ENCODE measurements at regions not wholly inside any gene's neighbourhood (a gene's known extent, or its start where the extent isn't known, plus 50 kb on each side); places are given as distances from the start of the nearest gene placed in this dataset.
A peak's percentile ranks its signal among the peaks of the same experiment; 100 is the strongest.
"Not testable (repeated sequence)": the region's sequence is repeated elsewhere in the genome, so short reads cannot be mapped to it uniquely, and the experiment has no call there.

GRCh38 chr6:116982401-116982800, 105.4 kb downstream of the RFX6 start:
- no peak for DNase-seq

DNA sequence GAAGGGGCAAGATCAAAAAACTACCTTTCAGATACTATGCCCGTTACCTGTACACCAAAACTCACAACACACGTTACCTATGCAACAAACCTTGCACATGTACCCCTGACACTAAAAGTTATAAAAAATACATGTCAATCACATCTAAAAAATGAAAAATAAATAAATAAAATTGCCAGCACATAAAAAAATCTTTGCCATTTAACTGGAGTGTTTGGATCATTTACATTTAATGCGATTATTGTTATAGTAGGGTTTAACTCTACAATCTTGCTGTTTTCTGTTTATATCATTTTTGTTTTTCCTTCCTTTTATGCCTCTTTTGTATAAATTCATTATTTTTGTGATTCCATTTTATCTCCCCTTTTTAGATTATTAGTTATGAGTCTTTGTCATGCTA, 106.3 kb downstream of the RFX6 start:
- DNase-seq = no peak

GRCh38 chr6:116986819-116987218, 109.8 kb downstream of the RFX6 start:
- no peak for DNase-seq

DNA sequence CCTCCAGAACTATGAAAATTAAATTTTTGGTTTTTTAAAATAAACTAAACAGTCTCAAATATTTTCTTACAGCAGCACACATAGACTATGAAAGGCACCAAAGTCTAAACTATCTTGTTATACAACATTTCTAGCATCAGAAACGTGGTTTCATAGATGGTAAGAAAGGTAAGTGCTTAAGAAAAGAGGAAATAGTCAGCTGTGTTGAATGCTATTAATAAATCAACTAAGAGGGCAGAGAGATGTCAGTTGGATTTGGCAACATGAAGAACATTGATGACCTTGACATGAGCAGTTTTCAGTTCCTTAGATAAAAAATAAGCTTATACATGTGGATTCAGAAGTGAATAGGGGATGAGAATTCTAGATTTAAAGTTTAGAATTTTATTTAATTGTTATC, 113.6 kb downstream of the RFX6 start:
- DNase-seq = no peak

DNA sequence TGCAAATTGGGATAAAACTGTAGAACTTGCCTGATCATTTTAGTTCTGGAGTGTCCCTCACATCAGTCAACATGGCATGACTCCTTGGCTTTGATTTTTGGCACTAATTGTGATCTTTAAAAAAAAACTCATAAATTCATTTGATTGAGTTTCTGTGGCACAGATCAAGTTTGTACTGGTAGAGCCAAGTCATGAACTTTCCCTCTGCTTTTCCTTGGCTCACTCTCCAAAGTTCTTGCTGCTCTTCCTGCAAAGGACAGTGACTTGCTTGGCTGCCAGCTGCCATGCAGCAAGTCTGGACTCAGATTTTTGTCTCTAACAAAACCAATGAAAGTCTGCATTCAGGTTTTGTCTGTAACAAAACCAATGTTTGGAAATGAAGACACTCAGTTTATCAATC, 115.5 kb downstream of the RFX6 start:
- DNase-seq = no peak

DNA sequence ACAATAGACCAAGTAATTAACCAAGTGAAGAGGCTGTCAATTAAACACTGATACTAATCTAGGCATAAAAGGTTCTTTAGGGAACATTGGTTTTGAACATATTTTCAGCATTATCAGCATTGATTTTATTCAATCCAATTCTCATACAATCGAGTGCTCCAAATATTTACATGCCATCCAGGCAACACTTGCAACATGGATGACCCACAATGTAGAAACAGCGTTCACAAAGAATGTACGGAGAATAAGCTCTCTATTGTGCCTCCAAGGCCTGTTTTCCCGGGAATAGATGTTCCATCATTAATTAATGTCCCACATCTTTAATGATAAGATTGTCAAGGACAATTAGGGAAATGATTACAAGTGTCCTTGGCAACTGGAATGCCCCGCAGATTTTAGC, 117.4 kb downstream of the RFX6 start:
- no peak for DNase-seq

GRCh38 chr6:116996842-116997241, 119.8 kb downstream of the RFX6 start:
- no peak for DNase-seq

DNA sequence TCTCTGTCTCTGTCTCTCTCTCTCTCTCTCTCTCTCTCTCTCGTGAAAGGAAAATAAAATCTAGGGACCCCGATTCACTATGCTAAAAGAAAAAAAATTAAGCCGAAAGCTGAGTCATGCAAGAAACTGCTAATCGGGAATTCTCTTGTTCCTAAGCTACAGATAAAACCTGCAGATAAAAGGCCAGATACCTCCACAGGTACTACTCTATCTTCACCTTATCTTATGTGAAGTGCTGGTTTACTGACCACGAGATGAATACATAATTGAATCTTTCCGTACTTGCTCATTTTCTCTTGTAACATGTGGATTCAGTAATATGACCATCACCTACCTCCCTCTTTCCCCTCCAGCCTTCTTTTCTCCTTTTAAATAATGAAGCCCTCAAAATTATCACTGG, 120.5 kb downstream of the RFX6 start:
- DNase-seq = no peak

- DNase-seq = no peak
Measured at GRCh38 chr6:117007659-117008058, 130.6 kb downstream of the RFX6 start.

DNA sequence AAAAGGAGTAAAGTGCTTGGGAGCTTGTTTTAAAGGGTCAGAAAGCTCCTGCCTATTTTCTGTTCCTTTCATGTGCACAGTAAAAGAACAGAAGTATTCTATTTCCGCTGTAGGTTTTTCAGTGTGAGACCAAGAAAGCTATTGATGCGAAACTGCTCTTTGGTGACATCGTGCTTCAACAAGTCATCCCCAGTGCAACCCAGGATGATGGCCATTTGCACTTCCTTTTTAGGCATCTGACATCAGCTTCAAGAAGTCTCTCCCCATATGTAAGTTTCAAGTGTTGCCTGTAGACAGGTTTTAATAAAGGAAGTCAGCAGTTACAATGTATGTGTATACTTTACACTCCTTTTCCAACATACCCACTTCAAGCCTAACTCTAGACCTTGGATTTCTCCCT, 131.6 kb downstream of the RFX6 start:
- DNase-seq = no peak

GRCh38 chr6:117014641-117015473, 137.8 kb downstream of the RFX6 start:
- DNase-seq = not testable (repeated sequence)

DNA sequence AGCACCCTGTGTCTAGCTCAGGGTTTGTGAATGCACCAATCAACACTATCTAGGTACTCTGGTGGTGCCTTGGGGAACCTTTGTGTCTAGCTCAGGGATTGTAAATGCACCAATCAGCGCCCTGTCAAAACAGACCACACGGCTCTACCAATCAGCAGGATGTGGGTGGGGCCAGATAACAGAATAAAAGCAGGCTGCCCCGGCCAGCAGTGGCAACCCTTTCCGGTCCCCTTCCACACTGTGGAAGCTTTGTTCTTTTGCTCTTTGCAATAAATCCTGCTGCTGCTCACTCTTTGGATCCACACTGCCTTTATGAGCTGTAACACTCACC, 138.4 kb downstream of the RFX6 start:
- not testable (repeated sequence) for DNase-seq

DNA sequence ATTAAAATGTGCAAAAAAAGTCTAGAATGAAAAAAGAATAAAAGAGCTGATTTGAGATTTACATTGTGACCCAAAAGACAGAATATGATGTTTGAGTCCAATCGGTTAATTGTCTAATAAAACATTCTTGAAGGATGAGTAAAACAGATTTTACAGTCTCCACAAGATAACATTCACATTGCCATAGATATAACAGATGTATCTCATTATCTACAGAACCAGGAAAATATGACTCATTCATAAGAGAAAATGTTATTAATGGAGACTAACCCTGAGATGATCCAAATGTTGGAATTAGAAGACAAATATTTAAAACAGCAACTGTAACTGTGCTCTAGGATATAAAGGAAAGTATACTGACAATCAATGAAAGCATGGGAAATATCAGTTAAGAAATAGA, 141.7 kb downstream of the RFX6 start:
- no peak for DNase-seq

- no peak for DNase-seq
Measured at GRCh38 chr6:117022774-117023173, 145.7 kb downstream of the RFX6 start.

- no peak for DNase-seq
Measured at GRCh38 chr6:117025310-117025709, 148.3 kb downstream of the RFX6 start.

DNA sequence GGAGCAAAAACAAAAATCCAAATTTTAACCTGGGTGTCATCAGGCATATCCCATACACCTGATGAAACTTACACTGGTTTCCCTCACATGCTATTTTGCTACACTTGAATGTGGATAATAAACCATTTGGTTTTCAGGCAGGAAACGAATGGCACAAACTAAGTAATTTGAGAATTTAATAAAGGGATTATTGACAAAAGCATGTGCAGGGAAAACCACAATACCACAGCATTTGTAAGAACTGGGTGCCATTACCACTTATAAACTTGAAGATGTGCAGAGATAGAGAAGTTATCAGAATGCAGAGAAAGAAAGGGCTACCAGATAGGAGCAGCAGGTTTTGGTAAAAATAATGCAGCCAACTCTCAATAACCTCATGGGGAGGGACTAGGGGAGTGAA, 151.2 kb downstream of the RFX6 start:
- DNase-seq = no peak

DNA sequence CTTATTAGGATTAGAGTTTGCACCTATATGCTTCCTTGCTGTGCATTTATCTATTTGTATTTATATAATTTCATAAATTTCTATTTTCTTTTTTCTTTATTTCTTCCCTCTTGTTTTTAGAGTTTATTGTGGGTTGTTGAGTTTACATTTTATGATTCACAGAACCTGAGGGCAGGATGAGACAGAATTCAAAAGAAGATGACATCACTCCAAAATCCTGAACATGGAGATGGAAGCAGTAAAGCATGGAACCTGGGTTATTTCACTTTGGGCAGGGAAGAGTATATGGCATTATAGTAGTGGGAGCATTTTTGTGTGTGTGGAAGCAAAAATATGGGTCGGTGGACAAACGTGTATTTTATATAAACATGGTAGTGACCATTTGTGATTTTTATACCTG, 157.5 kb downstream of the RFX6 start:
- no peak for DNase-seq

DNA sequence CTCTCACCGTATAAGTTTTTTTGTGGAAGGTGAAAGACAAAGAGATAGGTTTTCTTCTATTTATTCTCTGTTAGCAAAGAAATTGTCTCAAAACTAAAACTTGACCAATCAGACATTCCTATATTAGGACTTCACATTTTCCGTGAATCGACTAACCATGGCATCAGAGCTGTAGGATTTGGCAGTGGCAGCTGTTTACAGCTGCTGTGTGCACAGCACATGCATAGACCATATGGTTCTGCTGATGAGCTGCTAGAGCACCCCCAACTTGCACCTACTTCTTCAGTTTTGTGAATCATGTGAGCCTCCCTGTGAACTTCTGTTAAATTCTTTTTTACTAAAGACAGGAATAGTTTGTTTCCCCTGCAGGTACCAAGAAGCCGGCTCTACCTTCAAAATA, 157.9 kb downstream of the RFX6 start:
- no peak for DNase-seq

DNA sequence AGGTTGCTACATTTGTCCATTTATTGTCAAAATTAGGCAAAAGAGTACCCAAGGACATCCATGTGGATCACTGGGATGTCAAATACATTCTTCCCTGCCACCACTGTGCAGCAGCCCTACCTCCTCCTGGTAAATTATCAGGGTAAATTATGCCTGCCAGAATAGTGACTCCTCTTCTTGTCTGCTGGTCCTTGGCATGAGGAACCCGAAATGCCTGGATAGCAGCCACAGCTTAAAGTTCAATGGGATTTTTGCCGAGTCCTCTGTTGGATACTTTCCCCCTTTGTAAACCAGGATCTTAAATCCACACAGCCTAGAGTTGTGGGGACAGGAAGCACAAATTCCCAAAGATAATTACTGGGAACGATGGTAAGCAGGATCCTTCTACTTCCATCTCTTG, 173.3 kb downstream of the RFX6 start:
- DNase-seq = no peak

DNA sequence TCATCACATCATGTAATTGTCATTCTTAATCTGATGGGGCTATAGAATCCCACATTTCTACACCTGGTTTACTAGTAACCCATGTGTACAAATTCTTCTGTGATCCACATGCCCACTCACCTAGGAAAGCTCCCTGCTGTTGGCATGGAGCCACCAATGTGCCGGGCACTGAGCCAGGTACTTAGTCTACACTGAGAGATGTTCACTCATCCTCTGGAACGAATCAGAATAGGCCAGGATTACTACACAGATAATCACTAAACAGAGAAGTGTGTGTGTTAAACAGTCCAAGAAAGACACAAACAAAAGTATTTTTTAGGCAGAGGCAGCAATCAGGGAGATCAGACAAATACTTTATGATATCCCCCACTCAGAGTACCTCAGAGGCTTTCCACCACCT, 193.2 kb upstream of the VGLL2 start:
- no peak for DNase-seq

GRCh38 chr6:117072781-117073180, 192.6 kb upstream of the VGLL2 start:
- DNase-seq = no peak

DNA sequence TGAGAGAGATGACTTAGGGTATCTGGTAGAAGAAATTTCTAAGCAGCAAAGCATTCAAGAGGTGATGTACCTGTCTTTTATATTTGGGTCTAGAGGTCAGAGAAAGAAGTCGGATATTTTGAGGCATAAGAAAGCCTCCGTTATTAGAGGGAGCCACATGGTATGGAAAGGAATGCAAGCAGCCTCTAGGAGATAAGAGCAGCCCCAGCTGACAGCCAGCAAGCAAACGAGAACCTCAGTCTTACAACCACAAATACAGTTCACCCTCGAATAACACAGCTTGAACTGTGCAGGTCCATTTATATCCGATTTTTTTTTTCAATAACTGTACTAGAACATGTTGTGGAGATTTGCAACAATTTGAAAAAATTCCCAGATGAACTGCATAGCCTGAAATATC, 190.7 kb upstream of the VGLL2 start:
- no peak for DNase-seq

GRCh38 chr6:117075218-117075617, 190.1 kb upstream of the VGLL2 start:
- no peak for DNase-seq

DNA sequence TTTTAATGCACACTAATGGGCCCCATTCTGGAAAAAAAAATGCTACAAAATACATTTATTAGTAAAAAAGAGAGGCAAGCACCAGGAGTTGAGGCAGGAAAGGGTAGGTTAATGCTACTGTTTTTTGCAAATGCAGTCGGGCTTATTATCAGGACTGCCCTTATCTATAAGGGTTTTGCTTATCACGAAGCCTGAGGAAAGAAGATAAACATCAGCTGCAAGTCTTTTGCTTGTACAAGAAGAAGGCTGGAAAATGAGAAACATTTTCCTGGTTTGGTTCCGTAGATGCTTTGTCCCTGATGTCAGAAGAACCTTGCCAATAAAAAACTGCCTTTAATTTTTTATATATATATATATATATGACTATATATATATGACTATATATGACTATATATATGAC, 189.3 kb upstream of the VGLL2 start:
- no peak for DNase-seq

- DNase-seq = no peak
Measured at GRCh38 chr6:117077300-117077699, 188.1 kb upstream of the VGLL2 start.

DNA sequence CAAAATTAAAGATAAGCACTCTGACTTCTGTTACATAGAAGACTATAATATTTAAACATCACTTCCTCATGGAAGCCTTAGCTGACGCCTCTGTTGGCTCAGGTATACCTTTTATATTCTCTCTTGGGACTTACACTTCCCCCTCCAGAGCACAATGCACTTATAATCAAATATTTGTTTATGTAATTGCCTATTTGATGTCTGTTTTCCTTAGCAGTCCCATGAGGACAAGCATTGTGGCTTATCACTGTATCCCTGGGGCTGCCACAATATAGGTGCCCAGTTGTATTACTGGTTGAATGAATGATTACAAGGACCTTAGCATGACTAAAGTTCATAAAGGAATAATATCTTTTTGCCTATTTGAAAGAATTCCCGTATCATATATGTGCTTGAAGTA, 186.7 kb upstream of the VGLL2 start:
- DNase-seq = peak; percentile 12

All from NCI-H146 (cell line).